22Rv1 (cell line): ENCODE measurements at regions not wholly inside any gene's neighbourhood (a gene's known extent, or its start where the extent isn't known, plus 50 kb on each side); places are given as distances from the start of the nearest gene placed in this dataset.

Experiments
- H3K27ac ChIP-seq: fragments of 450-650 bp; 2 replicates; pipeline ENCODE4 v1.5.1; 2017
- CTCF ChIP-seq: fragments of 450-650 bp; IDR thresholded peaks from 2 replicates; pipeline ENCODE4 v1.5.1; 2017; ENCODE audit warnings: mild to moderate bottlenecking
- ZFX ChIP-seq: fragments of 450-650 bp; IDR thresholded peaks from 2 replicates; pipeline ENCODE4 v1.6.1; 2017; ENCODE audit warnings: antibody characterized with exemption, borderline replicate concordance

- no peak overlapping the region for H3K27ac ChIP-seq
These were observed 107.6 kb downstream of the AMER1 start for GRCh38 chrX:64097891-64098290.

GRCh38 chrX:64093761-64094160 is 111.7 kb downstream of the AMER1 start:
- TF ChIP-seq ZFX (no peak), CTCF (peak; percentile 39)

More at GRCh38 chrX:64097891-64098290, 107.6 kb downstream of the AMER1 start:
- TF ChIP-seq CTCF (no peak), ZFX (no peak)

More at GRCh38 chrX:64093761-64094160, 111.7 kb downstream of the AMER1 start:
- no peak overlapping the region for H3K27ac ChIP-seq
